HG03097 (cell line): ENCODE measurements at regions not wholly inside any gene's neighbourhood (a gene's known extent, or its start where the extent isn't known, plus 50 kb on each side); places are given as distances from the start of the nearest gene placed in this dataset.

Experiments
- ATAC-seq: cut with Tn5 transposase; IDR thresholded peaks from one replicate; pipeline ENCODE4 v1.9.1; 2021; ENCODE audit not compliant: unreplicated experiment, low FRiP score

DNA sequence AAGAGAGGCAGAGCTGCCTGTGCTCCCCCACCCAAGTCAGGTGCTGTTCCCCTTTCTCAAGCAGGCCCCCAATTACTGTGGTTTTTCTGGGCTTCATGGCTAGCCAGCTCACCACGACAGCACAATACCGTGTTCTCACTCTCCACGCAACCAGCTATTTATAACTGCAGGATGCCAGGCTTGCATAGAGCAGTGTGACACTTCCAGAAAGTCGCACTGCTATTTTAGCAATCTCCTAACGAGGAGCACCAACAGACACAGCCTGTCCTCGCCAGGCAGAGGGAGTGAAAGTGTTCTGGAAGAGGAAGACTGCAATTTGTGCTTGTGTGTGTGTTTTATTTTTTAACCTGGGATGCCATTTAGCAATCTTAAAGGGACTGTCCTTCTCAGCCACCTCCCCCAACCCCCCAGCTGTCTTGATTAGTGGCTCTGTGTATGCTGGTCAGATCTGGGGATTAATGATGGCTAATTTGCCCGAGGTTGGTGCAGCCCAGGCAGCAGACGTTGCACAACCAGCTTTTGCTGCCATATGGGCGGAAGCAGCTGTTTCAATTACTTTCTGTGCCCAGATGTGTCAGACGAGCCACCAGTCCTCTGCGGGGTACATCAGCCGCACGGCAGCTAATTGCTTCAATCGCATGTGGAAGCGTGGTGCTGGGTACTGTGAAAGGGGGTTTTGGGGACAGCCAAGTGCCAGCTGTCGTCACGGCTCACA lies 268.0 kb upstream of the ARRDC4 start:
- no peak for ATAC-seq

DNA sequence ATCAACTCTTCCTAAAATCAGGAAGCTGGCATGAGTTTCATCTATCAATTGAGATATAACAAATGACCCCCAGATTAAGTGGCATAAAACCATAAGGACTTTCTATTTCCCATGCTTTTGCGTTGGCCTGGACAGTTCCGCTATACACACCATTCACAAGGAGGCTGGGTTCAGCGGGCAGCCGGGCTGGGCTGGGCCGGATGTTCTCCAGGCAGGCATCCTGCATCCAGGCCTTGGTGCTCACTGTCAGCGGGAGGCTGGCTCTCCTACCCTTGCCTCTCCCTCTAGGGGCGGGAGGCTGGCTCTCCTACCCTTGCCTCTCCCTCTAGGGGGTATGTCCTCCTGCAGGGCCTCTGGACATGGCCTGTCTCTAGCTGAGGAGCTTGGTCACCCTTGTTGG lies 266.0 kb upstream of the ARRDC4 start:
- ATAC-seq: no peak

DNA sequence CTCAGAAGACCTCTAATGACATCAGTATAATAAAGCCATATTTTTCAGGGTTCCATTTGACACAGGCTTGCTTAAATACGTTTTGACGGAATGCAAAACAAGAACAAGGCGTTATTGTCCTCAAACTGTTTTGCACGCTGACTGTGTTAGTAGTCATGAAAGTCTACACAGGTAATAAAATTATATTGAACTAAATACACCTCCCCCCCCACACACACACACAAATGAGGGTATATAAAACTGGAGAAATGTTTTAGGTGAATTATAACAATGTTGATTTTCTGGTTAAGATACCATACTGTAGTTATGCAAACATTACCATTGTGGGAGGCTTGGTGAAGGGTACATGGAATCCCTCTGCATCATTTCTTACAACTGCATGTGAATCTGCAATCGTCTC lies 257.1 kb upstream of the ARRDC4 start:
- ATAC-seq: no peak

DNA sequence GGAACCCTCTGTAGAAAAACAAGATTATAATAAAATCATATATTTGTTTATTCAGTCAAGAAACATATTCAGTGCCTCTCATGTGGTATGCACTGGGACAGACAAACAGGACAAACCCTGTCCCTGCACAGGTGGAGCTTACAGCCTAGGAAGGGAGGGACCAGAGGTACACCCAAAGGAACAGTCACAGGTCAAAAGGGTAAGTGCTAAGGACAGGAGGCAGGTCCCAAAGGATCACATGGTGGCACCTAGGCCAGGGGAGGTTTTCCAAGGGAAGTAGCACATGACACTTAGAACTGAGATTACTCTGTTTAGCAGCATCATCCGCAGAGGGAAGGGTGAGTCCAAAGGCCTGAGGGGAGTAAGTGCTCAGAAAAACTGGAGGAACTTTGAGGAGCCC lies 254.4 kb upstream of the ARRDC4 start:
- ATAC-seq: no peak

DNA sequence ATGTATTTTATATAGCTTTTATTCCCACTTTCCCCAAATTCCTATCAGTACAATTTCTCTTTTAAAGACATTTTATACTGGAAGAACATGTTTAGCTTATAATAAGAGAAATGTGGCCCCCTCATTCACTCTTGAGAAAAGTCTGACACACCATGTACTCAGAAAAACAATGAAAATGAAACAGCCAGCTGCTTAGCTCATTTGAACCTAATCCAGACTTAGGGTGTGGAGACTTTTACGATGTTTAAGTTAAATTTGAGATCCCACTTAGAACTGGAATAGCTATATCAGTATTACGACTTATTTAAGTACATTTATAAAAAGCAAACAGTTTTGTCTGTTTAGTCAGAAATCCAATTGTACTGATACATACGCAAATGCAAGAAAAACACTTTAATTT lies 252.3 kb upstream of the ARRDC4 start:
- ATAC-seq: no peak

DNA sequence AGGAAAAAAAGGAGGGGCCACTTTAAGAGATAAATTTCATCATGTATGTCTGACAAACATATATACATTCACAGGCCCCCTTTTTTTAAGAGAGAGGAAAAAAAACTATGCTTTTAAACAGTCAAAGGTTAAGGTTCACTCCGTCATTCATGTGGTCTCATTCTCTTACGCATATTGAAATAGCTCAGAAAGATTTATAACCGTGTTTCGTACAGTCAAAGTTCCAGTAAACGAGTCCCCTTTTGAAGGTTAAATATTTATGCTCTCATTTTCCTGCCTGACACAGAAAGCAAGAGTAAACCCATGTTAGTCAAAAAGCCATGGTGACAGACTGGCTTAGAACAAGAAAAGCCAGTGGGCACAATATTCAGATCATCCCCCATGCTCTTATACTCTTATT lies 248.0 kb upstream of the ARRDC4 start:
- no peak for ATAC-seq

DNA sequence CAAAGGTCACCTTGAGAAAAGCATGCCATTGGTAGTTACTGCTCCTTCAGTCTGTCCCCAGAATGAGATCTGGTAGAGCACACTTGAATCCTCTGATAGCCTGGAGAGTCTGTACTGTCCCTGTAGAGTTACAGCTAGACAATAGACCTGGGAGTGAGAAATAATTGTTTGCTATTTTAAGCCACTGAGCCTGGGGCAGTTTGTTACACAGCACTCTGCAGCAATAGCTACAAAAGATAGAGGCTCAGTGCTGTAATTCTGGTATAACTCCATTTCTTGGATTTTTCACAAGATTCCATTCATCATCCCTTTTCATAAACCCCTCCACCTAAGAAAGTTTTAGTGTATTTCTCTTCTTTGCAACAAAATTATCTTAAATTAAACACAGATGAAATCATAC lies 242.7 kb upstream of the ARRDC4 start:
- ATAC-seq: no peak

DNA sequence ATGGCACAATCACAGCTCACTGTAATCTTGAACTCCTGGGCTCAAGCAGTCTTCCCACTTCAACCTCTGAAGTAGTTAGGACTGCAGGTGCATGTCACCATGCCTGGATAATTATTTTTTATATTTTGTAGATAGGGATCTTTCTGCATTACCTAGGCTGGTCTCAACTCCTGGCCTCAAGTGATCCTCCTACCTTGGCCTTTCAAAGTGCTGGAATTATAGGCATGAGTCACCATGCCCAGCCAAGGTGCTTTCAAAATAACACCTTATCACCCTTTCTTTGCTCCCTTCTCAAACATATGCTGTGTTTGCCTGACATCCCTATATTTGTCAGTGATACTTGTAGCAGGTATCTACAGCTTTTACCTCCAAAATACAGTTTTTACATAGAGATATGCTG lies 242.0 kb upstream of the ARRDC4 start:
- ATAC-seq: no peak

DNA sequence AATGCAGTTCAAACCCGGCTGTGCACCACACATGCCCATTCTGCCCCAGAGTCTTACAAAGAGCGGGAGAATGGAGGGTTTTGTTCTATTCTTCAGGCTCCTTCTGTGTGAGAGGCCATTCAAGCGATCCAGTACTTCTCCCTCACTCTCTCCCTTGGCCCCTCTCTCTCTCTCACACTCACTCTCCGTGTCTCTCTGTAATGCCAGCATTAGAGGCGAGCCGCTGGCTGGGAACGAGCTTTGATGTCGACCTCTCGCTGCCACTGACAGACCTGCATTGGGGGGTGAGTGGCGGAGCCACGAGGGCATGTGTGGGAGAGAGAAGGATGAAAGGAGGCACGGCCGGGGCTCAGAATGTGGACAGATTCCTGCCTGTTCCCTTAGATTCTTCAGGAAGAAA lies 231.7 kb upstream of the ARRDC4 start:
- no peak for ATAC-seq

DNA sequence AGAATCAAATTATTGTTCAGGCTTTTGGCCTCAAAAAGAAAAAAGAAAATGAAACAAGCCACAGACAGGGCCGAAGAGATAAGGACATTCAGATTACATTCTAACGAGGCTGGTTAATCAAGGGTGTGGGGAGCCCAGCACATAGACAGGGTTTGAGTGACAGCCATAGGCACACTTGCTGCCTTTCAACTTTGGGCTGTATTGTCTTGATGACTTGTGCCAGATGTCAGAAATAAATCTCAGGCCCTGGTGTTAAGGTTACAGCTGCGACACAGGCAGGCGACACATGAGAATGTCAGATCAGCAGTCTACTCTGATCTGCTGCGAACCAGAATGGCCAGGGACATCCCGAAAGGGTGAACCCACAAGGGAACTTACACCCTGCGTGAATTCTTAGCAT lies 231.2 kb upstream of the ARRDC4 start:
- ATAC-seq: no peak

DNA sequence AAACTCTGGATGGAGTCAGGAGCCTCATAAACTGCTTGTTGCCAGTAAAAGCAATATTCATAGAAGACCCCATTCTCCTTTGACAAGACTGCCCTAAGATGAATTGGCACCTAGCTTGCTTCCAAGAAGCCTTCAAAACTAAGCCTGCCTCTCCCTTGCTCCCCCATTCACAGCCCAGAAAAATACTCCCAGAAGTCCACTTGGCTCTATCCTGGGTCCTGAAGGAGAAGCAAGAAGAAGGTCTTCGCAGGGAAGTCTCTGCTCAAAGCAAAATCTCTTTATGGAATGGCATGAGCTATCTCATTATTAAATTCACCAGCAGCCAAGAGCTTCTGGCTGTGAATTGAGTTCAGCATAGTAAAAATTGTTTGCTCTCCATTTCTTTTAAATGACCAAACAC lies 230.2 kb upstream of the ARRDC4 start:
- no peak for ATAC-seq

DNA sequence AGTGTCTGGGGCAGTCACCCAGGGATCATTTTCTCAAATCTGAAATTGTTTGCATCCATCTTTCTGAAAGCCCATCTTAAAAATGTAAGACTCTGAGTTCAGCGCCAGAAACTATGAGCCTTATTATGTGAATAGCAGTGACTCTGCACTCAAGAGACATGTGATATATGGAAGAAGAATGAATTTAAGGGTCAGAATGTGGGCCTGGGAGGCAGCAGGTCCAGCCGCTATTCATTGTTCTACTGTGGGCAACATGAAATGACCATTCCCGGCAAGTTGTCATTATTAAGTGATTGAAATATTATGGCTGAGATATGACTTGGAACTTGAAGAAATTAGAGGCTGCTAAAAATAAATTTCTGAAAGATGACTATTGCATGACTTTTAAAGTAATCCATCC lies 228.6 kb upstream of the ARRDC4 start:
- no peak for ATAC-seq

DNA sequence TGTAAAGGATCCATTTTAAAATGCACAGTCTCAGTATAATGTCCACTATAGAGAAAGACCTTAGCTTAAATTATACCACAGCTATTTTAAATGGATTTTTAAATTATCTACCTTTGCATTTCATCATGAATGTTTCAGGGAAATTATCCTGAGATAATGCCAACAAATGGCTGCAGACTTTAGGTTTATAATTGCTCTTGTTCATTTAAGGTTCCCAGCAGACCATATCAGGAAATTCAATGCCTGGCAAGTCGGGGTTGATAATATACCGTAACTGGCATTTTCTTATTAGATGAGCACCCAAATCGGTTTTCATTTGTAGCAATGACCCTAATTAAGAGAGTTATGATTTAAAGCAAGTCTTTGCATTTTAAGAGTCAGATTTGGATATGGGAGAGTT lies 227.1 kb upstream of the ARRDC4 start:
- ATAC-seq: no peak

DNA sequence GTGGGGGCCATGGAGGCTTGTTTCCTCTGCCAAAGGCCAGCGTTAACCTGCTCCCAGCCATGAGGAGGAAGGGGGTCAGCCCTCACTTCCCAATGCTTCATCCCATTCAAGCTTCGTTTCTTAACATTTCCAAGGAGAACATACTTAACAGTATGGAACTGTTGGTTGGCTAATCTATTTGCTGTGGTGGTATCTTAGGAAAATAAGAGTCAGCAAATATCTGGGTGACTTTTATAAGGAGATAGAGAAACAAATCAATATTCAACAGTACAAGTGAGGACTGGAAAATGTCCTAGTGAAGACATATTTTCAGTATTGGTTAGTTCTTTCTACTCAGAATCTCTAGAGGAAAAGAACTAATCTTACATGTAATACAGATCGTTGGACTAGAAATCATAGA lies 223.8 kb upstream of the ARRDC4 start:
- no peak for ATAC-seq

DNA sequence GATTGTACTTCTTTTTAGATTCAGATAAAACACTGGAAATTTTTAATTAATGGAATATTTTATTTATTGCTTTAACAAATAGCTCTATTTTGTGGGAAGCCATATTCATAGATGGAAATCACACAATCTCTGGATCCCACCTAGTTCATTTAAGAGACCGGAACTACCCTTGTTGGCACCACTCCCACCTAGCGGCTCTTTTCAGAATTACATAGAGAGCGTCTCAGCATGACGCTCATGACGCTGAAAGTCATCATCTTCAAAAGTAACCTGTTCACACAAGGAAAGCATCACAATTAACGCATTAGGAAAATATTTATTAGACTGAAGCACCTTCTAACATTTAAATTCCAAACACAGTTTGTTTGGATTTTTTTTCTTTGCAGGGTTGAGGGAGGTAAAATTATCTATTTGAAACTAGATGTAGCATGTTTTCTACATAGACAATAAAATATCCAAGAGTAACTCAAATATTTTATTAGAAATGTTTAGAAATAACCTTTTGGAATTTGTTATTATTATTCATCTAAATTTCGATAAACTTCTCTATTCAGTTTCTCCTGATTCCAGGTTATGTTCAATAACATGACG lies 214.9 kb upstream of the ARRDC4 start:
- ATAC-seq: peak; percentile 71

DNA sequence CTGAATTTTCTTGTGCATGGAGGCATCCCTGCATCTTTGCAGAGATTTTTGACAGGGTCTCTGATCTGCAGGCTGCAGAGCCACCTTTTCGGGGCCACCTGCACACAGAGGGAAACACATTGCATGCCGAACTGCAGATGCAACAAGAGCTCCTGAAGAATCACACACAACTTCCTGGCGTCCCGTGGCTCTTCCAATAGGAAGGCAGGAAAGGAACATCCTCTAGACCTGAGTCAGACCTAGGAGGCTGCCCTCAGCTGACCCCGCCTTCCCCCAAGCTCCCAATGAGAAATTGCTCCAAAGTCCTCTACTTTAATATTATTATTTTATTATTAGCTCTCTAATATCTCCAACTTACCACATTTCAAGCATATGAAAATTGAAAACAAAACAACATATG lies 213.2 kb upstream of the ARRDC4 start:
- no peak for ATAC-seq

DNA sequence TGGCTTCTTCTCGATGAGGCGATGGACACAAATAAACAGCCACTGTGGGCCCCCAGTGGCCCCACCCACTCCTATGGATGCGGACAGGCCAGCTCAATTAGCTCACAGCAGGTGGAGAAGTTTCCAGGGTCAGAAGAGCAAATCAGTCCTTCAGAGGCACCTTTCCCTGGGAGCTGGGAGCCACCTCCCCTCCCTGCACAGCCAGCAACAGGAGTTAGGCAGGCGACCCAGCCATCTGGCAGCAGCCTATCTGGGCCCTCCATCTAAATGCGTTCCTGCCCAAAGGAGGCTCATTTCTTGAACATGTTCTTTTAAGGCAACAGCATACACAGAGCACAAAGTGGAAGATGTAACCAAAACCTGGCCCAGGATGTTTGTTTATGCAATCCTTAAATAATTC lies 211.9 kb upstream of the ARRDC4 start:
- ATAC-seq: no peak

DNA sequence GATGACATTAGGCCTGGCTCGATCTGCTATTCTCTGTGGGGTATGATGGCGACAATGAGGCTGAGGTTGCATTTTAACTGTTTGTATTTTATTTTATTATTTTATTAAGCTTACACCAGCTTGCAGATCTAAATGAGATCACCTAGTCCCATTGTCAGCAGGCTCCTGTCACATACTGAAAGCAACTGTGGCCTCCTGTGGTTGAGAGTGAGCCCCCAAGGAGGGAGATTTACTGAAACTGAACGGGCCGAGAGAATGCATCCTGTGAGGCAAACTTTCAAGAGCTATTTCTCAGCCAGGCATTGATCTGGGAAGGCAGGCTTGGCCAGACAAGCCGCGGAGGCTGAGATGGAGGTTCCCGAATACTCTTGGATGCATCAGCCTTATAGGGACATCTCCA lies 210.4 kb upstream of the ARRDC4 start:
- no peak for ATAC-seq

DNA sequence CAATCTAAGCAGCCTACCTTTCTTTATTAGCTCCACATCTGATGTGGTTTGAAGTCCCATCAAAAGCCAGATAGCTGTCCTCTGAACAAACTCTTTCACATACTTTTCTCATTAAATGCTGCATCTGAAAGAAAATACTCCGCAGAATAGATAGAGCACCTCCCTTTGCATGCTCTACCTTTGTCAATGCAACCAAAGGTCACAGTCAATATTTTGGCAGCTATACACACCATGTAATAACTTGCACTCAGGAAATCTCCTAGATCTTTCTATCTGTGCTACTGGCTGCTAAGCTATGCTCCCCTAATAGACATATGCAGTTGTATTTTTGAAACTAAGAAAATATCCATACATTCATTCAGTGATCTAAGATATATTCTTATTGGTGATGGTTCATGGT lies 204.8 kb upstream of the ARRDC4 start:
- no peak for ATAC-seq

DNA sequence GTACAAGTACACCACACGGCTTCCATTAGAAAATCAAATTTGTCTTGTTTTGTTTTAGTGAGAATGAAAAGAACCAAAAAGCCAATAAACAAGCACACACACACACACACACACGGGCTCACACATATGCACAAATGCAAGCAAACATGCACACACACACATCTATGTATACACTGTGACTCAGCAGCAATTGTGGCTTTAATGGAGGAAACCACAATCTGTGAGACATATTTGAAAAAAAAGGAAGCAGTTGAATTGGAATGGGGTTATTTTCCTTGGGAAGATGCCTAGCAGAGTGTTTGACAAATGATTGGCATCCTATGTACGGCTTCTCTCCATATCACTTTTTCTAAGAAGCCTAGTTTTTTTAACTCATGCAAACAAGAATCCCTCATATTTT lies 201.1 kb upstream of the ARRDC4 start:
- ATAC-seq: no peak

DNA sequence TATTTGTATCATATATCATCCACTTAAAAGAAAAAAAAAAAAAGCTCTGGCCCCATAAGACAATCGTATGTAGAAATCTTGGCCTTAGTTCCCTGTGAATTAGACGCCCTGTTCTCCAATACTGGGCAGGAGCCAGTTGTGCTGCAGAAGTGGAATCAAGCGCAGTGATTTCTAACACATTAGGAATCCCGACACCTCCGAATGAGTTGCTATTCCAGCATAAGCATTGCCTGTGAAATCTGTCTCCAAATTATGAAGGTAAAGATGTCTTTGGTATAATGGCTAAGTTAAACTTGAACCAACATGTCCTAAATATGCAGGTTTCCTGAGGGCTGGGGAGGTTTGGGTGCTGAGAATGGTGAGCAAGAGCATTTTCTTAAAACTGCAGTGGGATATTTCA lies 199.4 kb upstream of the ARRDC4 start:
- no peak for ATAC-seq

DNA sequence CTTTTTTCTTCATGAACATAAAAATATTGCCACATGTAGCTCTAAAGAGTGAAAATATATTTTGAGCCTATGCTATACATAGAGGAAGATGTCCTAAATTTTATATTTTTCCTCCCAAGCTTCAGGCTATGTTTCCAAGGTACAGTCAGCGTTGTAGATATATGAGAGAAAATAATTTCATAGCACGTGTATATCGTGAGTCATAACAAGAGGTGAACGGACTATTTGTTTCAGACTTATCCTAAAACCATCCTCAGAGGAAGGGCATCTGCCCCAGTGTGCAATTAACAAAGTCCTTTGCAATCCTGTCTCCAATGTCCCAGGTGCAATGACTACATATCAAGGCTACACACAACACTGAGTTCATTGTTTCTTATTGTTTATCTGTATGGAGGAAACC lies 177.3 kb upstream of the ARRDC4 start:
- ATAC-seq: no peak

DNA sequence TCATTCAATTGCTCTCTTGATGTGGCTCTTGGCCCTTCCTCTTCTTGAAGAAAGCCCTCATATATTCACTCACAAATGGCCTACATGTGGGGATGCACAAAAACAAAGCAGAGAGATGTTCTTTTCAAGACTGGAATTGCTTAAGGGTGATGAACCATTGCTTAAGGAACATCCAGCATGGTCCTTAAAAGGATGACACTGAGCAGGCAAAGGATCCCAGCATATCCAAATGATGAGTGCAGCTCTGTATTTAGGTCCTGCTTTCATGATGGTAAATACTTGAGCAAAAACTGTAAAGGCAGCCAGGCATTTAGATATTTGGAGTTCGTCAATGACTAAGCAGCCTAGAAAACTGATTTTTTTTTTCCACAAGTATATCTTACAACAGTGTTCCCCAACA lies 173.8 kb upstream of the ARRDC4 start:
- ATAC-seq: no peak
